ENCODE measurements at regions not wholly inside any gene's neighbourhood (a gene's known extent, or its start where the extent isn't known, plus 50 kb on each side); places are given as distances from the start of the nearest gene placed in this dataset.

- Histone ChIP-seq H3K27ac (ENCODE audit: low read depth, low read length) (no peak overlapping the region), H3K4me3 (ENCODE audit: low read length) (no peak overlapping the region), H3K4me1 (ENCODE audit: control insufficient read depth in 2 of 2, insufficient read depth in 2 of 2, low read length in 2 of 2) (no peaks in the 10 kb centered on the region), H3K9me3 (ENCODE audit: control insufficient read depth in 2 of 3, low read length in 3 of 3) (no peaks in the 10 kb centered on the region), H3K27me3 (ENCODE audit: control insufficient read depth in 2 of 2, insufficient read depth in 2 of 2, low read length in 2 of 2) (no peaks in the 10 kb centered on the region), H3K36me3 (ENCODE audit: control insufficient read depth in 2 of 3, insufficient read depth in 3 of 3, low read length in 3 of 3) (no peaks in the 10 kb centered on the region)
- POLR2A ChIA-PET, result no interaction called here
- H3K27ac Mint-ChIP-seq, result no peak overlapping the region
- no peak for DNase-seq
- no peak for ATAC-seq
- no peaks in the 10 kb centered on the region for H3K9me3 Mint-ChIP-seq
- peaks cover 0 to 20% (median 16%) of the 10 kb centered on the region in 5 donors for H3K27me3 Mint-ChIP-seq
- CTCF ChIA-PET, result no interaction called here
- H3K36me3 Mint-ChIP-seq, result no peaks in the 10 kb centered on the region
- peaks cover 0 to 9% (median 0%) of the 10 kb centered on the region in 7 donors for H3K4me1 Mint-ChIP-seq
- intact Hi-C loops (cut with micrococcal nuclease), result no loop called here
- no peak overlapping the region for H3K4me3 Mint-ChIP-seq
These were observed 51.1 kb upstream of the NHSL1 start for GRCh38 chr6:138550346-138550767.

GRCh38 chr6:138554146-138554545, 54.9 kb upstream of the NHSL1 start:
- Histone ChIP-seq H3K27ac (ENCODE audit: low read depth, low read length) (no peak overlapping the region), H3K4me1 (ENCODE audit: control insufficient read depth in 2 of 2, insufficient read depth in 2 of 2, low read length in 2 of 2) (no peaks in the 10 kb centered on the region), H3K27me3 (ENCODE audit: control insufficient read depth in 2 of 2, insufficient read depth in 2 of 2, low read length in 2 of 2) (no peaks in the 10 kb centered on the region), H3K9me3 (ENCODE audit: control insufficient read depth in 2 of 3, low read length in 3 of 3) (no peaks in the 10 kb centered on the region), H3K36me3 (ENCODE audit: control insufficient read depth in 2 of 3, insufficient read depth in 3 of 3, low read length in 3 of 3) (no peaks in the 10 kb centered on the region), H3K4me3 (ENCODE audit: low read length) (no peak overlapping the region)
- DNase-seq (no peak), ATAC-seq (no peak)
- CTCF ChIA-PET, result no interaction called here
- Mint-ChIP-seq H3K27me3 (peaks cover 0 to 20% (median 10%) of the 10 kb centered on the region in 5 donors), H3K4me3 (no peak overlapping the region), H3K4me1 (peaks cover 0 to 2% (median 0%) of the 10 kb centered on the region in 7 donors), H3K27ac (no peak overlapping the region), H3K9me3 (no peaks in the 10 kb centered on the region), H3K36me3 (no peaks in the 10 kb centered on the region)
- POLR2A ChIA-PET, result no interaction called here
- intact Hi-C loops (cut with micrococcal nuclease), result no loop called here

- Mint-ChIP-seq H3K27ac (no peak overlapping the region), H3K36me3 (no peaks in the 10 kb centered on the region), H3K9me3 (no peaks in the 10 kb centered on the region), H3K4me3 (no peak overlapping the region), H3K27me3 (peaks cover 0 to 23% (median 10%) of the 10 kb centered on the region in 5 donors), H3K4me1 (peaks cover 0 to 2% (median 0%) of the 10 kb centered on the region in 7 donors)
- intact Hi-C loops (cut with micrococcal nuclease), result no loop called here
- Histone ChIP-seq H3K4me1 (ENCODE audit: control insufficient read depth in 2 of 2, insufficient read depth in 2 of 2, low read length in 2 of 2) (no peaks in the 10 kb centered on the region), H3K36me3 (ENCODE audit: control insufficient read depth in 2 of 3, insufficient read depth in 3 of 3, low read length in 3 of 3) (no peaks in the 10 kb centered on the region), H3K9me3 (ENCODE audit: control insufficient read depth in 2 of 3, low read length in 3 of 3) (no peaks in the 10 kb centered on the region), H3K4me3 (ENCODE audit: low read length) (no peak overlapping the region), H3K27me3 (ENCODE audit: control insufficient read depth in 2 of 2, insufficient read depth in 2 of 2, low read length in 2 of 2) (peaks cover 0 to under 1% of the 10 kb centered on the region in 2 donors), H3K27ac (ENCODE audit: low read depth, low read length) (no peak overlapping the region)
- ATAC-seq, result no peak
- DNase-seq, result no peak
- ChIA-PET POLR2A (no interaction called here), CTCF (no interaction called here)
These were observed 56.2 kb upstream of the NHSL1 start for GRCh38 chr6:138555421-138555988.

GRCh38 chr6:138557147-138557546, 57.9 kb upstream of the NHSL1 start:
- Histone ChIP-seq H3K27ac (ENCODE audit: low read depth, low read length) (no peak overlapping the region), H3K36me3 (ENCODE audit: control insufficient read depth in 2 of 3, insufficient read depth in 3 of 3, low read length in 3 of 3) (no peaks in the 10 kb centered on the region), H3K9me3 (ENCODE audit: control insufficient read depth in 2 of 3, low read length in 3 of 3) (no peaks in the 10 kb centered on the region), H3K27me3 (ENCODE audit: control insufficient read depth in 2 of 2, insufficient read depth in 2 of 2, low read length in 2 of 2) (peaks cover 0 to 4% of the 10 kb centered on the region in 2 donors), H3K4me3 (ENCODE audit: low read length) (no peak overlapping the region), H3K4me1 (ENCODE audit: control insufficient read depth in 2 of 2, insufficient read depth in 2 of 2, low read length in 2 of 2) (no peaks in the 10 kb centered on the region)
- Mint-ChIP-seq H3K4me3 (no peak overlapping the region), H3K4me1 (peaks cover 0 to 2% (median 0%) of the 10 kb centered on the region in 7 donors), H3K27me3 (peaks cover 10 to 29% (median 19%) of the 10 kb centered on the region in 5 donors), H3K36me3 (no peaks in the 10 kb centered on the region), H3K9me3 (no peaks in the 10 kb centered on the region), H3K27ac (no peak overlapping the region)
- no peak for DNase-seq
- ChIA-PET CTCF (no interaction called here), POLR2A (no interaction called here)
- no peak for ATAC-seq
- intact Hi-C loops (cut with micrococcal nuclease), result no loop called here

- no peak for ATAC-seq
These were observed 59.8 kb upstream of the NHSL1 start for GRCh38 chr6:138559143-138559542.

GRCh38 chr6:138560130-138560860, 61.0 kb upstream of the NHSL1 start:
- POLR2A ChIA-PET, result no interaction called here
- H3K9me3 Mint-ChIP-seq, result peaks cover 0 to 2% (median 0%) of the 10 kb centered on the region in 11 donors
- DNase-seq (no peak), ATAC-seq (no peak)
- CTCF ChIA-PET, result no interaction called here
- no peaks in the 10 kb centered on the region for H3K4me1 Mint-ChIP-seq
- intact Hi-C loops (cut with micrococcal nuclease), result no loop called here
- Histone ChIP-seq H3K27me3 (ENCODE audit: control insufficient read depth in 2 of 2, insufficient read depth in 2 of 2, low read length in 2 of 2) (peaks cover 0 to 4% of the 10 kb centered on the region in 2 donors), H3K4me3 (ENCODE audit: low read length) (no peak overlapping the region), H3K9me3 (ENCODE audit: control insufficient read depth in 2 of 3, low read length in 3 of 3) (no peaks in the 10 kb centered on the region), H3K36me3 (ENCODE audit: control insufficient read depth in 2 of 3, insufficient read depth in 3 of 3, low read length in 3 of 3) (no peaks in the 10 kb centered on the region), H3K27ac (ENCODE audit: low read depth, low read length) (no peak overlapping the region), H3K4me1 (ENCODE audit: control insufficient read depth in 2 of 2, insufficient read depth in 2 of 2, low read length in 2 of 2) (no peaks in the 10 kb centered on the region)
- H3K36me3 Mint-ChIP-seq, result no peaks in the 10 kb centered on the region
- no peak overlapping the region for H3K4me3 Mint-ChIP-seq
- H3K27me3 Mint-ChIP-seq, result peaks cover 16 to 54% (median 29%) of the 10 kb centered on the region in 5 donors
- no peak overlapping the region for H3K27ac Mint-ChIP-seq

More at GRCh38 chr6:138559143-138559542, 59.8 kb upstream of the NHSL1 start:
- Histone ChIP-seq H3K4me1 (ENCODE audit: control insufficient read depth in 2 of 2, insufficient read depth in 2 of 2, low read length in 2 of 2) (no peaks in the 10 kb centered on the region), H3K4me3 (ENCODE audit: low read length) (no peak overlapping the region), H3K27me3 (ENCODE audit: control insufficient read depth in 2 of 2, insufficient read depth in 2 of 2, low read length in 2 of 2) (peaks cover 0 to 4% of the 10 kb centered on the region in 2 donors), H3K27ac (ENCODE audit: low read depth, low read length) (no peak overlapping the region), H3K36me3 (ENCODE audit: control insufficient read depth in 2 of 3, insufficient read depth in 3 of 3, low read length in 3 of 3) (no peaks in the 10 kb centered on the region), H3K9me3 (ENCODE audit: control insufficient read depth in 2 of 3, low read length in 3 of 3) (no peaks in the 10 kb centered on the region)
- no peak overlapping the region for H3K4me3 Mint-ChIP-seq
- peaks cover 0 to 2% (median 0%) of the 10 kb centered on the region in 11 donors for H3K9me3 Mint-ChIP-seq
- peaks cover 11 to 46% (median 24%) of the 10 kb centered on the region in 5 donors for H3K27me3 Mint-ChIP-seq
- CTCF ChIA-PET, result no interaction called here
- no peak overlapping the region for H3K27ac Mint-ChIP-seq
- H3K4me1 Mint-ChIP-seq, result no peaks in the 10 kb centered on the region
- no peaks in the 10 kb centered on the region for H3K36me3 Mint-ChIP-seq
- POLR2A ChIA-PET, result no interaction called here
- no peak for DNase-seq
- intact Hi-C loops (cut with micrococcal nuclease), result no loop called here

GRCh38 chr6:138562691-138563090, 63.4 kb upstream of the NHSL1 start:
- CTCF ChIA-PET, result no interaction called here
- Histone ChIP-seq H3K27ac (ENCODE audit: low read depth, low read length) (no peak overlapping the region), H3K36me3 (ENCODE audit: control insufficient read depth in 2 of 3, insufficient read depth in 3 of 3, low read length in 3 of 3) (no peaks in the 10 kb centered on the region), H3K4me1 (ENCODE audit: control insufficient read depth in 2 of 2, insufficient read depth in 2 of 2, low read length in 2 of 2) (no peaks in the 10 kb centered on the region), H3K9me3 (ENCODE audit: control insufficient read depth in 2 of 3, low read length in 3 of 3) (no peaks in the 10 kb centered on the region), H3K4me3 (ENCODE audit: low read length) (no peak overlapping the region), H3K27me3 (ENCODE audit: control insufficient read depth in 2 of 2, insufficient read depth in 2 of 2, low read length in 2 of 2) (peaks cover 0 to 4% of the 10 kb centered on the region in 2 donors)
- Mint-ChIP-seq H3K27ac (no peak overlapping the region), H3K4me1 (no peaks in the 10 kb centered on the region), H3K27me3 (peaks cover 18 to 57% (median 24%) of the 10 kb centered on the region in 5 donors), H3K36me3 (no peaks in the 10 kb centered on the region), H3K9me3 (peaks cover 0 to 2% (median 0%) of the 10 kb centered on the region in 11 donors), H3K4me3 (no peak overlapping the region)
- intact Hi-C loops (cut with micrococcal nuclease), result no loop called here
- DNase-seq (no peak), ATAC-seq (no peak)
- POLR2A ChIA-PET, result no interaction called here

Data from naive thymus-derived CD4-positive, alpha-beta T cell (primary cell).